ENCODE measurements at regions not wholly inside any gene's neighbourhood (a gene's known extent, or its start where the extent isn't known, plus 50 kb on each side); places are given as distances from the start of the nearest gene placed in this dataset.
"Not testable (repeated sequence)": the region's sequence is repeated elsewhere in the genome, so short reads cannot be mapped to it uniquely, and the experiment has no call there.

DNA sequence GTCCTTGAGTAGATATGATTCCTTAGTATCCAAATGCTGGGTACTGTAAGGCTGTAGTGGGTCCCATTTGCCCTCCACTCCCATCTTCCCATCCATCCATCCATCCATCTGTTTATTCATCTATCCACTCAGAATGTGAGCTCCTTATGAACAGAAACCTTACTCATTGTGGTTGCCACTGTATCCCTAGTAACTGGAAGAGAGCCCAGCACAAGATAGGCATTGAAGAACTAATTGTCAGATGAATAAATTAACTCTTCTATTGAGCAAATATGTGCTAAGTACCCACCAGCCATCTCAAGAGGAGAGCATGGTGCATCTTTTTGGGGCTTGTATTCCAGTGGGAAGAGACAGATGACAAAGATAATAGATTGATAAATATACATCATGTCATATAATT is 86.4 kb upstream of the SEZ6L start:
- no peak for DNase-seq (ENCODE audit: low read depth)

DNA sequence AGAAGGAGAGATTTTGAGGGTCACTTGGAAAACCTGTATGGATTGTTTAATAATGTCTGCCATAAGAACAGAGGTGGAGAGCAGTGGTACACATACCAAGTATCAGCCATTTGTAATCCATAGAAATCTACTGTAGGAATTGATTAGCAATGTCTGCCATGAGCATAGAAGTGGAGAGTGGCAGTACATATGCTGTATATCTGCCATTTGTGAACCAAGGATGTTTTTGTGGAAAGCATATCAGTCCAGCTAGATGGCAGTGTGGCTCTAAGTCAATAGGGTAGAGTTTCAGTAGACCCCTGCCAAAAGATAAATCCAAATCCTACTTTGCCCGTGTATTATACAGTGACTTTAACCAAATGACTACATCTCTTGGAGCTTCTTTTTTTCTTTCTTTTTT is 82.9 kb upstream of the SEZ6L start:
- DNase-seq (ENCODE audit: low read depth), result peak; percentile 1

GRCh38 chr22:26087816-26088215 is 81.4 kb upstream of the SEZ6L start:
- DNase-seq (ENCODE audit: low read depth), result no peak

GRCh38 chr22:26090821-26091220 is 78.4 kb upstream of the SEZ6L start:
- DNase-seq (ENCODE audit: low read depth), result no peak

- not testable (repeated sequence) for DNase-seq (ENCODE audit: low read depth)
Observed at GRCh38 chr22:26094497-26094896, 74.8 kb upstream of the SEZ6L start.

- DNase-seq (ENCODE audit: low read depth), result no peak
Observed at GRCh38 chr22:26095256-26095956, 73.9 kb upstream of the SEZ6L start.

GRCh38 chr22:26097411-26097810 is 71.9 kb upstream of the SEZ6L start:
- DNase-seq (ENCODE audit: low read depth), result no peak

DNA sequence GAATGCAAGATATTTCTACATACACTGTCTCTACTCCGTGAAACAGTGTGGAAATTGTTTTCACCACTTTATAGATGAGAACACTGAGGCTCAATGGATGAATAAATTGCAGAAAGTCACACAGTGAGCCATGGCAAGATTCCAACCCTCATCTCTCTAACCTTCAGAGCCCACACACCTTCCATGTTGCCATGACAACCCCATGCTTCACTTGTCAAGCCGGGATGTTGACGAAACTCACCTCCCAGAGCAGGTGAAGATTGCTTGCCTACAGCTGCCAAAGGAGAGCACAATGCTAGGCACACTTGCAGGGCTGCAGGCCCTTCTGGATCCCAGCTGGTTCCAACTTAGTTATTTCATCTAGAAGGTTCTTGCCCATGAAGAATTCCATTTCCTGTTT is 71.4 kb upstream of the SEZ6L start:
- no peak for DNase-seq (ENCODE audit: low read depth)

GRCh38 chr22:26103023-26103422 is 66.2 kb upstream of the SEZ6L start:
- DNase-seq (ENCODE audit: low read depth), result no peak

DNA sequence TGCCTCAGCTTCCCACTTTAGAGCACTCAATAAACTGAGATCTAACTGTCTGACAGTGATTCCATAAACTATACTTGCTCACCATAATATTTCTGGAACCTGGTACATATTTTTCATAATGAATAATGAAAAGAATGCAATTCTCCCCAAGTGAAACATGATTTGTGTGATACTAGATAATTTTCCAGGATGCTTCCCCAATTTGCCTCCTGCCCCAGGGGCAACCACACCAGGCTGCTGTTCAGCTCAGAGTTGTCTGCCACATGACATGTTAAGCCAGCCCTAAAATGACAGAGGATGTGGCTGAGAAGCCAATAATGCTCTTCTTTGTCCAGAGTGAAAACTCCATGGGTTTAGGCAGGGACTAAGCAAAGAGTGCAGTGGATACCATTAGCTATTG is 62.9 kb upstream of the SEZ6L start:
- no peak for DNase-seq (ENCODE audit: low read depth)

DNA sequence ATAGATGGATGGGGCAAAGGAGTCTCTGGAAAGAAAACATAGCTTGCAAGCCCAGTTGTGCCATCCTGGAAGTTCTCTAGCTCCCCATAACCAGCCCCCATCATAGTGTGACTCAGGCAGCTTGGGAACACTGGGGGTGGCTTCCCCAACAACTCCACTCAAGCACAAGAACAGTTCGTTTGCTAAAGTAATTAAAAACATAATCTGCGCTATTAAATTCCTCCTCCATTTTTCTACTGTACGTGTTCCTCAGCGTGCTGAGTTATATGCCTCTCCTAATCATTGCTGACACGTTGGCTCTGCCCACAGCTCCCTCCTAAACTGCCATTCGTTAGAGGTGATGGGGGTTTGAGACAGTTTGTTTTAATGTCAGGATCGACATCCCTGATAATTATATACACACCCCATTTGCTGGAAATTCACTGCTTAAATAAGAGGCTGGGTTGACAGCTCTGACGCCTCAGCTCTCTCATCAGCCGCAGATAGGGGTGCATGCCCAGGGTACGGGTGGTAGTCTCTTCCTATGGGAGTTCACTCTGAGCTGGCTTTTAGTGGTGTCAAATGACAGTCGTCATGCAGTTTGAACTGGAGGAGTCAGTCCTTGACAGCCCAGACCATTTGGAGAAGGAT is 59.5 kb upstream of the SEZ6L start:
- no peak for DNase-seq (ENCODE audit: low read depth)

- DNase-seq (ENCODE audit: low read depth), result no peak
Observed at GRCh38 chr22:26114826-26115225, 54.4 kb upstream of the SEZ6L start.

DNA sequence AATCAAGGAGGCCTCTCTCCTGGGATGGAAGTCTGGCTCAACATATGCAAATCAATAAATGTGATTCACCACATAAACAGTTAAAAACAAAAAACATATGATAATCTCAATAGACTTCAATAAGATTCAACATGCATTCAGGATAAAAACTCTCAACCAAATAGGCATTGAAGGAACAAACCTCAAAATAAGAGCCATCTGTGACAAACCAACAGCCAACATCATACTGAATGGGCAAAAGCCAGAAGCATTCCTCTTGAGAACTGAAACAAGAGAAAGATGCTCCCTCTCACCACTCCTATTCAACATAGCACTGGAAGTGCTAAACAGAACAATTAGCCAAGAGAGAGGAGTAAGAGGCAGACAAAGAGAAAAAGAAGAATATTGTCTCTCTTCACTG is 54.0 kb upstream of the SEZ6L start:
- DNase-seq (ENCODE audit: low read depth), result no peak

Data from M059J (cell line).